Uterus (tissue), 3 donors: ENCODE measurements at regions not wholly inside any gene's neighbourhood (a gene's known extent, or its start where the extent isn't known, plus 50 kb on each side); places are given as distances from the start of the nearest gene placed in this dataset.

Source experiments
- DNase-seq, 2 donors: peaks; one replicate each; pipeline ENCODE4 v3.0.0-alpha.2; 2019 to 2020
- H3K27ac ChIP-seq, 2 donors: fragments of 200-600 bp; sonication (generic); 1 replicate in 1 of 2; 2 replicates in 1 of 2; pipeline ENCODE4 v1.5.1; 2016 to 2018
- H3K27me3 ChIP-seq, 2 donors: fragments of 200-600 bp; sonication (generic); one replicate each; pipeline ENCODE4 v1.5.1; 2018 to 2019; ENCODE audit warnings: control low read depth in 1 of 2
- H3K36me3 ChIP-seq, 2 donors: fragments of 200-600 bp; sonication (generic); one replicate each; pipeline ENCODE4 v1.5.1; 2019; ENCODE audit warnings: control low read depth in 1 of 2
- H3K4me1 ChIP-seq, 2 donors: fragments of 200-600 bp; sonication (generic); one replicate each; pipeline ENCODE4 v1.5.1; 2018 to 2019; ENCODE audit warnings: control low read depth in 1 of 2
- H3K4me3 ChIP-seq, 2 donors: fragments of 200-600 bp; sonication (generic); 1 replicate in 1 of 2; 2 replicates in 1 of 2; pipeline ENCODE4 v1.5.1; 2018 to 2019; ENCODE audit warnings: mild to moderate bottlenecking in 1 of 2
- H3K9me3 ChIP-seq, 2 donors: fragments of 200-600 bp; sonication (generic); one replicate each; pipeline ENCODE4 v1.5.1; 2019; ENCODE audit warnings: control low read depth in 1 of 2
- CTCF ChIP-seq, 4 experiments: fragments of 200-600 bp in 2 of 4; fragments of 450-650 bp in 2 of 4; sonication (generic) in 2 of 4; IDR thresholded peaks; one replicate each; pipeline ENCODE4 v1.5.1; 2016 to 2019; ENCODE audit warnings: antibody characterized with exemption in 4 of 4, mild to moderate bottlenecking in 2 of 4, moderate library complexity in 1 of 4
- POLR2A ChIP-seq, 2 donors: fragments of 450-650 bp; IDR thresholded peaks; one replicate each; pipeline ENCODE4 v1.6.1; 2016; ENCODE audit warnings: antibody characterized with exemption in 2 of 2, mild to moderate bottlenecking in 1 of 2, moderate library complexity in 1 of 2
- intact Hi-C: fragments of 100-400 bp; cut with DNase I; formaldehyde crosslinking; loops from one replicate; pipeline ENCODE4 v1.15.1; 2023; ENCODE audit warnings: low total_unique reads
- donor health status: DM: yes; HTN: yes; CAD: no.

GRCh38 chr21:31503939-31504338 lies 155.6 kb upstream of the SOD1 start:
- Histone ChIP-seq H3K27ac (no peak overlapping the region), H3K4me3 (no peak overlapping the region), H3K4me1 (no peaks in the 10 kb centered on the region), H3K27me3 (no peaks in the 10 kb centered on the region), H3K36me3 (no peaks in the 10 kb centered on the region), H3K9me3 (no peaks in the 10 kb centered on the region)
- no peak for TF ChIP-seq POLR2A (IDR thresholded peaks at IDR 0.05)
- no peak for TF ChIP-seq CTCF (IDR thresholded peaks at IDR 0.05)
- intact Hi-C loops, result no loop called here
- DNase-seq, result no peak

- intact Hi-C loops, result no loop called here
- H3K27ac ChIP-seq, result no peak overlapping the region
These were observed 156.0 kb upstream of the SOD1 start for GRCh38 chr21:31503467-31503866.

GRCh38 chr21:31502537-31503143 lies 156.9 kb upstream of the SOD1 start:
- H3K27ac ChIP-seq, result no peak overlapping the region
- no peak for DNase-seq
- intact Hi-C loops, result no loop called here

More at GRCh38 chr21:31503467-31503866, 156.0 kb upstream of the SOD1 start:
- Histone ChIP-seq H3K4me1 (no peaks in the 10 kb centered on the region), H3K9me3 (no peaks in the 10 kb centered on the region), H3K36me3 (no peaks in the 10 kb centered on the region), H3K4me3 (no peak overlapping the region), H3K27me3 (no peaks in the 10 kb centered on the region)
- no peak for DNase-seq
- TF ChIP-seq CTCF (IDR thresholded peaks at IDR 0.05) (no peak), POLR2A (IDR thresholded peaks at IDR 0.05) (no peak)

GRCh38 chr21:31501926-31502325 lies 157.6 kb upstream of the SOD1 start:
- no peak overlapping the region for H3K4me3 ChIP-seq
- no peaks in the 10 kb centered on the region for H3K36me3 ChIP-seq
- H3K4me1 ChIP-seq, result no peaks in the 10 kb centered on the region
- DNase-seq, result no peak
- no peak overlapping the region for H3K27ac ChIP-seq
- no peaks in the 10 kb centered on the region for H3K27me3 ChIP-seq
- intact Hi-C loops, result no loop called here
- TF ChIP-seq POLR2A (IDR thresholded peaks at IDR 0.05), result no peak
- no peak for TF ChIP-seq CTCF (IDR thresholded peaks at IDR 0.05)
- no peaks in the 10 kb centered on the region for H3K9me3 ChIP-seq

More at GRCh38 chr21:31502537-31503143, 156.9 kb upstream of the SOD1 start:
- Histone ChIP-seq H3K9me3 (no peaks in the 10 kb centered on the region), H3K27me3 (no peaks in the 10 kb centered on the region), H3K4me1 (no peaks in the 10 kb centered on the region), H3K4me3 (no peak overlapping the region), H3K36me3 (no peaks in the 10 kb centered on the region)
- TF ChIP-seq CTCF (IDR thresholded peaks at IDR 0.05) (no peak), POLR2A (IDR thresholded peaks at IDR 0.05) (no peak)

GRCh38 chr21:31500982-31501381 lies 156.9 kb upstream of the TIAM1 start:
- intact Hi-C loops, result no loop called here
- no peak overlapping the region for H3K27ac ChIP-seq
- no peaks in the 10 kb centered on the region for H3K9me3 ChIP-seq
- no peaks in the 10 kb centered on the region for H3K4me1 ChIP-seq
- no peak overlapping the region for H3K4me3 ChIP-seq
- no peaks in the 10 kb centered on the region for H3K27me3 ChIP-seq
- H3K36me3 ChIP-seq, result no peaks in the 10 kb centered on the region
- no peak for DNase-seq
- TF ChIP-seq CTCF (IDR thresholded peaks at IDR 0.05) (no peak), POLR2A (IDR thresholded peaks at IDR 0.05) (no peak)
